ENCODE measurements at regions not wholly inside any gene's neighbourhood (a gene's known extent, or its start where the extent isn't known, plus 50 kb on each side); places are given as distances from the start of the nearest gene placed in this dataset.

DNA sequence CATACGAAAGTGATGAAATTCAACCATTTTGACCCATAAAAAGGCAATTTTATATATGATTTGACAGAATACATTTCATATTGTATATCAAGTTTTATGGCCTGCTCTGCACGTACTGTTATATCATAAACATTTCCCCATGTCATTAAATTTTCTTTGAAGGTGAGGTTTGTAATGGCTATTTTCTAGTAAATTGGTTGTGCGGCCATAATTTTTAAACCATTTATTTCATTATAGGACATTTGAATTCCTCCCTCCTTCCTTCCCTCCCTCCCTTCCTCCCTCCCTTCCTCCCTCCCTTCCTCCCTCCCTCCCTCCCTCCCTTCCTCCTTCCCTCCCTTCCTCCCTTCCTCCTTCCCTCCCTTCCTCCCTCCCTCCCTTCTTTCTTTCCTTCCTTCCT, 87.4 kb upstream of the AGBL1 start:
- no peak for TF ChIP-seq CTCF (conservative IDR thresholded peaks at IDR 0.05; ENCODE audit: low read length)
- TF ChIP-seq EZH2phosphoT487 (IDR thresholded peaks at IDR 0.05; ENCODE audit: borderline replicate concordance), result no peak

Measured in Loucy (cell line).